RWPE2 (cell line): ENCODE measurements at regions not wholly inside any gene's neighbourhood (a gene's known extent, or its start where the extent isn't known, plus 50 kb on each side); places are given as distances from the start of the nearest gene placed in this dataset.

ENCODE experiments used
- ATAC-seq: fragments of 200-7000 bp; cut with Tn5 transposase; 3 replicates; pipeline ENCODE4 v1.9.1; 2021; ENCODE audit warnings: low read depth
- DNase-seq: peaks from one replicate; pipeline ENCODE4 v3.0.0-alpha.2; 2020; ENCODE audit warnings: low spot score
- H3K27ac ChIP-seq: fragments of 450-650 bp; 2 replicates; pipeline ENCODE4 v1.5.1; 2017; ENCODE audit warnings: mild to moderate bottlenecking; ENCODE audit not compliant: poor library complexity, severe bottlenecking
- H3K27me3 ChIP-seq: fragments of 250-450 bp; sonication (Bioruptor Pico); 2 replicates; pipeline ENCODE4 v1.5.1; 2021; ENCODE audit warnings: mild to moderate bottlenecking, moderate library complexity; ENCODE audit not compliant: insufficient read depth, poor library complexity, severe bottlenecking
- H3K36me3 ChIP-seq: fragments of 250-450 bp; sonication (Bioruptor Pico); 2 replicates; pipeline ENCODE4 v1.5.1; 2020; ENCODE audit warnings: low read depth, mild to moderate bottlenecking, moderate library complexity
- H3K4me1 ChIP-seq: fragments of 250-450 bp; sonication (Bioruptor Pico); 2 replicates; pipeline ENCODE4 v1.5.1; 2021; ENCODE audit warnings: mild to moderate bottlenecking, moderate library complexity; ENCODE audit not compliant: insufficient read depth, poor library complexity, severe bottlenecking
- H3K4me3 ChIP-seq: fragments of 250-450 bp; sonication (Bioruptor Pico); 2 replicates; pipeline ENCODE4 v1.5.1; 2021; ENCODE audit warnings: mild to moderate bottlenecking, moderate library complexity; ENCODE audit not compliant: severe bottlenecking
- H3K9me3 ChIP-seq: fragments of 250-450 bp; sonication (Bioruptor Pico); 2 replicates; pipeline ENCODE4 v1.5.1; 2021; ENCODE audit warnings: mild to moderate bottlenecking, moderate library complexity; ENCODE audit not compliant: severe bottlenecking
- CTCF ChIP-seq: fragments of 450-650 bp; IDR thresholded peaks from one replicate; pipeline ENCODE4 v1.5.1; 2017; ENCODE audit warnings: mild to moderate bottlenecking, moderate library complexity; ENCODE audit not compliant: poor library complexity, severe bottlenecking

- H3K4me3 ChIP-seq, result no peak overlapping the region
- no peak overlapping the region for H3K27ac ChIP-seq
- TF ChIP-seq CTCF, result no peak
- peaks cover 12% of the 10 kb centered on the region for H3K27me3 ChIP-seq
- no peaks in the 10 kb centered on the region for H3K4me1 ChIP-seq
- no peaks in the 10 kb centered on the region for H3K36me3 ChIP-seq
- ATAC-seq (no peak), DNase-seq (no peak)
- H3K9me3 ChIP-seq, result no peaks in the 10 kb centered on the region
Measured at GRCh38 chr5:2194949-2195348, 312.2 kb upstream of the IRX4 start.

GRCh38 chr5:2194236-2194555 is 311.5 kb upstream of the IRX4 start:
- no peak overlapping the region for H3K27ac ChIP-seq
- H3K27me3 ChIP-seq, result peaks cover 9% of the 10 kb centered on the region
- DNase-seq, result no peak
- no peaks in the 10 kb centered on the region for H3K4me1 ChIP-seq
- no peaks in the 10 kb centered on the region for H3K9me3 ChIP-seq
- no peaks in the 10 kb centered on the region for H3K36me3 ChIP-seq
- no peak overlapping the region for H3K4me3 ChIP-seq
- TF ChIP-seq CTCF, result no peak
- ATAC-seq, result no peak

- Histone ChIP-seq H3K27me3 (peaks cover 13% of the 10 kb centered on the region), H3K9me3 (no peaks in the 10 kb centered on the region), H3K4me3 (no peak overlapping the region), H3K4me1 (no peaks in the 10 kb centered on the region), H3K27ac (no peak overlapping the region), H3K36me3 (no peaks in the 10 kb centered on the region)
- ATAC-seq (no peak), DNase-seq (no peak)
- TF ChIP-seq CTCF, result no peak
Measured at GRCh38 chr5:2193542-2194235, 311.0 kb upstream of the IRX4 start.

GRCh38 chr5:2193142-2193541 is 310.4 kb upstream of the IRX4 start:
- ATAC-seq, result no peak

More at GRCh38 chr5:2193142-2193541, 310.4 kb upstream of the IRX4 start:
- H3K36me3 ChIP-seq, result no peaks in the 10 kb centered on the region
- no peak overlapping the region for H3K27ac ChIP-seq
- TF ChIP-seq CTCF, result no peak
- DNase-seq, result no peak
- no peaks in the 10 kb centered on the region for H3K9me3 ChIP-seq
- H3K27me3 ChIP-seq, result peaks cover 14% of the 10 kb centered on the region
- no peaks in the 10 kb centered on the region for H3K4me1 ChIP-seq
- H3K4me3 ChIP-seq, result no peak overlapping the region
